Erythroblast (primary cell): ENCODE measurements at regions not wholly inside any gene's neighbourhood (a gene's known extent, or its start where the extent isn't known, plus 50 kb on each side); places are given as distances from the start of the nearest gene placed in this dataset.
"Not testable (repeated sequence)": the region's sequence is repeated elsewhere in the genome, so short reads cannot be mapped to it uniquely, and the experiment has no call there.

Experiments
- DNase-seq, 2 experiments: peaks; one replicate each; lab custom pipeline; 2025; lab: John Stamatoyannopoulos, UW
- GATA1 ChIP-seq: IDR thresholded peaks from 2 replicates; pipeline ENCODE4 v1.6.1; 2011; ENCODE audit warnings: low read depth, mild to moderate bottlenecking, control low read depth, low read length, moderate library complexity
- POLR2A ChIP-seq: IDR thresholded peaks from 2 replicates; pipeline ENCODE4 v1.6.1; 2011; ENCODE audit warnings: mild to moderate bottlenecking, low read length

DNA sequence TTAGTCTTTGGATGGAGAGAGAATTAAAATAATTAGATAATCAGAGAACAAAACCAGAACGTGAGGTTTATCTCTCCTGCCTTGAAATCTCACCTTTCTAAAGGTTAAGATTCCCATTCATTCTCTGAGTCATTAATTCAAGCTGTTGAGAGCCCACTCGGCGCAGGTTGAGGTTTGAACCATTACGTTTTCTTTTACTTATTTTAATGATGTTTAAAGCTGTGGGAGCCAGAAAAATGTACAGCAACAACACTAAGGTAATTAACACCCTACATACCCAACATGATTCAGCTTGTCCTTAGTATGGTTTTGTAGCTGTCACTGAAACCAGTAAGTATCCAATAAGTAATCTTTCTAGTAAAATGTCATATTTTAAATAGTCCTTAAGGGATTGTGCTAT, 153.0 kb upstream of the ANK3 start:
- DNase-seq, result no peak
- TF ChIP-seq POLR2A, result no peak
- TF ChIP-seq GATA1, result no peak

DNA sequence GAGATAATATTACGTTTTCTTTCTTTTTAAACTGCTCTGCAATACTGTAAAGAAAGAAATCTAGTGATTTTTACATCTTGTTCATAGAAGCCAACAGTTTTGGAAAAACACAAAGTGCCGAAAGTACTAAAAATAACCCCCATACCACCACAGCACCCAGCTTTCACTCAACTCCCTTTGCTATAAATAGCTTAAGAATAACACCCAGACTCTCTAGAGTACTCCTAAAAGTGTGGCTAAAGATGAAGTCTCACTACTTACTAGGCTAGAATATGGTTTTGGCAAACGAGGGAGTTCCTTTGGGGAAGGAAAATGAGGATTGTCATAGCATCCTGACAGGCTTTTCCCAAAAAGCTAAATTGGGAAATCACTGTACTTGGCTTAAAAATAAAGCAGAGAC, 151.8 kb upstream of the ANK3 start:
- DNase-seq, result no peak

DNA sequence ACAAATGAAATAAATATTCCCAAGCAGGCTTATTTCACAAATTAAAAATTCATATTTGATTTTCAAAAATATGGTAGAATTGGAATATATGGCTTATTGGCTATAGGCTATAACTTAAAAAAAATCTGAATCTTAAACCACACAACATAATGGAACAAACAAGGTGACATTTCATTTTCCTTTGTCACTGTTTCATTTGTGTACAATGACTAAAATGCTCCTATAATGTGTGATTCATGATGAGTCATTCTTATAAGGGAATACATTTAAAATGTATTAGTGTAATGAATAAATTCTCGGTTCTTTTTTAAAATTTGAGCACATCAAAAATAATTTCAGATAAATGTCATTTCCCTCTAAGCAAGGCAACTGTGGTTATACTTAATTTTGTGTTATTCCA, 148.0 kb upstream of the ANK3 start:
- TF ChIP-seq GATA1, result no peak
- no peak for TF ChIP-seq POLR2A
- no peak for DNase-seq

More for the DNA sequence above, 151.8 kb upstream of the ANK3 start:
- TF ChIP-seq GATA1, result no peak
- no peak for TF ChIP-seq POLR2A

DNA sequence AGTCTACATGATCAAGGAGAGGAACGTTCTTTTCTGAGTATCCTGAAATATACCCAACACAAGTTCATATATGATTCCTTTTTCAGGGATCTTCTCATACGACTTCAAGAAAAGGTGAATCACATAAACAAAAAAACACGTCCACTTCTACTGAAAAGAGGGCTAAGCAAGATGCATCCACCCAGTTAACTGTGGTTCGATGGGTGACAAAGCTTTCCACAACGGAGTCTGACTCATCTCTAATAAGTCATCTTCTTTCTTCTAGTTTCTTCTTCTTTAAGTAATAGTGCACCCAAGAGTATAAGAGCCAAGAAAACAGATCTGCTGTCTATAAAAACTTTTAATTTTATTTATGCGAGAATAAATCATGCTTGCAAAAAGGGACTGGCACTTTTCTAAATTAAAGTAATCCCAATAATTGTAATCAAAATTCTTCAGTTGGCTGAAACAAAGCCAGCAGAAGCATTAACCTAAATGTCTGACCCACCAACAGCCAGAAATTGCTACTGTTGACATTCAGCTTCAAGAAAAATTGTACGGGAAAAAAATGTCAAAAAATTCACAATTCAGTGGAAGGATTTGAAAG, 146.9 kb upstream of the ANK3 start:
- TF ChIP-seq POLR2A (no peak), GATA1 (no peak)
- DNase-seq, result no peak

DNA sequence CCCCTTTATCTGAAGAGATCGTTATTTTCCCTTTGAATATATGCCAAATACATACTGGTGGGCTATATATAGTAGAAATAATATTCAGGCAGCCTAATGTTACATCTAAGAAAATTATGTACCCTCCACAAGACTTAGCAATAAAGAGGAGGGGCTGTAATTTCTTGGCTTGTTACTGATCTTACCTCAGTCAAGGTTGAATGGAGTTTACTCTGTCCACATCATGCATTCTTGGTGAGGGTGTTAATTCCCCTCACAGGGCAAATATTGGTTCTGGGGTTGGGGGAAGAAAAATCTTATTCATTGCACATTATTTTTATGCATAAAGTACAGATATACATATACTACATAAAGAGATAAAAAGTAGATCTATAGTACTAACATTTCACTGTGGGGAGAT, 145.8 kb upstream of the ANK3 start:
- no peak for TF ChIP-seq POLR2A
- no peak for DNase-seq

DNA sequence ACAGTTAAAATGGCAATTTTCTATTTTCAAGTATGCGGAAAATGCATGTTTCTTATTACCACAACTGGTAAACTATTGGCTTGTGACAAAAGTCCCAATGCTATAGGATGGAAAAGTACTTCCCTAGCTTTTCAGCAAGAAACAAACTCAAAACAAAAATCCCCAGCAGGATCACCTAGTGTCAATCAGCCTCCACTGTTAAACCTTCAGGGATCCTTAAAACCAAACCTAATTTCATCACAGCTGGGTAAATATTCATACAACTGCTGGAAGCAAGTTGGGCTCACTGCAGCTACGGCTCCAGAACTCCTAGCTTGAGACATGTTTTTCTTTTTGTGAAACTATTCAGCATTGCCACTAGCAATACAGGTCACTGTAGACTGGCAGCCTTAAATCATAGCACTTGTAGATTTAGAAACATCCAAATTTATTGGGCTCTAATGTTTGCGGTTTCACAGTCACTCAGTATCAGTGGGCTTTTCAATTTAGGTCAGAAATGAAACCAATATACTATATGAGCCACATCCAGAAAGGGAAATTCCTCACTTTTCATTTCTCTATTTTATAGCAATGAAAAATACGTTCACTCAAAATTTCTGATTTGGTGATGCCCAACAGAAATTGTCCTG, 145.2 kb upstream of the ANK3 start:
- DNase-seq, result no peak
- TF ChIP-seq POLR2A, result no peak
- no peak for TF ChIP-seq GATA1

DNA sequence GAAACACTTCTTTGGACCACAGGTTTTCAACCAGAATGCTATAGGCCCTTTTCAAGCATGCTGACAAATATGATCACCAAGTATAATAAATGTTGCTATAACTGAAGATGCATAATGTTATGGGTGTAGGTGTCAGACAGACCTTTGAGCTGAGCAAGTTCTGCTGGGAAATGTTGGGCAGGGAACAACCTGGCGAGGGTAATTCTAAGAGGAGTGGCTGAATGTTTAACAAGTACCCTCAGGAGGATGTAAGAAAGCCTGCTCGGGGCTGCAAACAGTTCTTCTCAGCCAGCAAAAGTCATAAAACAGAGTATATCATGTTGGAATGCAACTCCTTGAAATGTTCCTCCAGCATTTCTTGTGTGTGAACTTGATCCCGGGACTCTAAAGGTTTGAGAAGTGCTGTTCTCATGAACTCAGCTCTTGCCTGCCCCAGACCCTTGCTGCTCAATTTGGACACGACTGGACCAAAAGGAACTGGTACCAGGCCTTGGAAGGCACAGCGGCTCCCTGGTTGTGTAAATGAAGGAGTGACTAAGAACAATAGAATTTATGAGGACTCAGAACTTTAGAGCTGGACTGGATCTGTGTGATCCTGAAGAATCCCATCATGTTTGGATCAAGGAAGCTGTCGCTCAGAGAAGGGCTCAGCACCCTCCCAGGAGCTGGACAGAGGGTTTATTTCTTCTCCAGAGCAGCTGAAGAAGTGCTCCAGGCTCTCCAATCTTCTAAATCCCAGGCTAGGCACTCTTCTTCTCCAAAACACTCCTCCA, 143.2 kb upstream of the ANK3 start:
- TF ChIP-seq POLR2A (no peak), GATA1 (no peak)

DNA sequence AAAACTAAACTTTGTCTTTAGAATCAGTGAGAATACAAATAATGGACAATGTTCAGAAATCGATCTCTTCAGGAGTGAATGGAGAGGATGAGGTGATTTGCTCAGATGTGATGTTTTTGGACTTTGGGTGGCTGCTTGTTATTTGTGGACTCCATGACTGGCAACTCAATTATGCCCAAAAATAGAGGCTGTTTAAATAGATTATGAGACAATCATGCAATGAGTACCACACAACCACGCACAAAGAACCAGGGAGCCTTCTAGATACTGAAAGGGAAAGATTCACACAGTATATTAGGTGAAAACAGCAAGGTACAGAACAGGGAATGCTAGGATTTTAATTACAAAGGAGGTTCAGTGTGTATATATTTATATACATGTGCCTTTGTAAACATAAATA, 141.3 kb upstream of the ANK3 start:
- TF ChIP-seq GATA1, result no peak
- TF ChIP-seq POLR2A, result no peak
- no peak for DNase-seq

More for the DNA sequence above, 143.2 kb upstream of the ANK3 start:
- DNase-seq, result no peak

DNA sequence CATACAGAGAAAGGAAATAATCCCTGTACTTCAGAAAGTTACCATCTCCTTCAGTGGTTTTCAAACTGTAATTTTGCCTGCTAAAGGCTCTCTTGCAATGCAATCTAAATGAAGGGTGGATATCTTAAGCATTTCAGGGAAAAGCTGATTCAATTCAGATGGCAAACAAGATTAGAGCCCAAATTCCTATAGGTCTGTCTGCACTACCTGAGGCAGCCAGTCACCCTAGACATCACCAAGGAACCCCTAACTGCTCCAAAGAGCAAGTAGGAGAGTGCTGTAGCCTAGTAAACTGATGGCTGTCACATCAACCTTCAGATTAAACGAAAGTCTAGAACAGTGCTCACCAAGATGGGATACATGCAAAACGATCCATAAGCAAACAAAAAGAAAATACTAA, 138.0 kb upstream of the ANK3 start:
- no peak for DNase-seq
- no peak for TF ChIP-seq POLR2A
- no peak for TF ChIP-seq GATA1

DNA sequence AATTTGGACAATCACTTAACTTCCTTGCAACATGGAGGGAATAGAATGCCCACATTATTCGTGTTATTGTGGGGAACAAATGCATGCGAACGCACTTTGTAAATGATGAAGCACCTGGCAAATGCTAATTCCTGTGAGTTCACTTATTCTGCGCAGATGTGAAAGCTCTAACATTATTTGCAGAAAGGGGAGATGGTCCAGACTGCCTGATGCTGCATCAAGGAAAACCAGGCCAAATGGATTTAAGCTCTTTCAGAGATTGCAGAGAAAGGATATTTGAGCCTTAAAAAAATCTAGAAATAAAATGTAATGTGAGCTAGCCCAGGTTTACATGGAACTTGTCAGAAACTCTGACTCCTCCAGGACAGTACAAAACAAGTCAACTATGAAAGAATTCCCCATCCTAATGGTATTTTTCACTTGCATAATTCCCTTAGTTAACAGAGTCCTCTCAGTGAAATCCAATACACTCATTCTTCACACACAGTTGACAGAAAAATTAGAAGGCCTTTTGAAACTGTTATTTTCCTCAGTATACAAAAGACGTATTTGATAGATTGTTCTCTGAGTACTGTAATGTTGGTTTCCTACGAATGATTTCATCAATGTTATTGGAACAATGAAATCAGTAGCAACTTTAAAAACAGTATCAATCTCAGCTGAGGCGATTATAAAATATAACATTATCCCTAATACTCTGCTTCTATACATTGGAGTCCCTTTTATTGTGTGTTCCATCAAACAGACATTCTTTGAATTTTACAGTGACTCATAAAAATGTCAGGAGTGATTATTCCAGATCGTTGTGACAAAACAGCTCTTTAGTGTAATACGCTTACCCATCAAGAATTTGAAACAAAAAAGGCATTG, 136.3 kb upstream of the ANK3 start:
- TF ChIP-seq POLR2A, result no peak
- no peak for TF ChIP-seq GATA1
- DNase-seq, result no peak

DNA sequence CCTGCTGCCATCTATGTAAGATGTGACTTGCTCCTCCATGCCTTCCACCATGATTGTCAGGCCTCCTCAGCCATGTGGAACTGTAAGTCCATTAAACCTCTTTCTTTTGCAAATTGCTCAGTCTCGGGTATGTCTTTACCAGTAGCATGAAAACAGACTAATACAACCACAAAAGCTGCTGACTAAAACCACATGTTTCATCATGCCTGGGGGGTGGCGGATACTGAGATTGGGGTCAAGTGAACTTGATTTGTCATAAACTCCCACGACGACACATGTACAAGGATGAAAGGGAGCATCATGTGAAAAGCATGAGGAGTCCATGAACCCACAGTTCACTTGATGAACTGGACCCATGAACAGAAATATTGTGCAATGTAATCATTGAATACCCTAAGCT, 134.9 kb upstream of the ANK3 start:
- DNase-seq, result no peak
- TF ChIP-seq GATA1 (no peak), POLR2A (no peak)

DNA sequence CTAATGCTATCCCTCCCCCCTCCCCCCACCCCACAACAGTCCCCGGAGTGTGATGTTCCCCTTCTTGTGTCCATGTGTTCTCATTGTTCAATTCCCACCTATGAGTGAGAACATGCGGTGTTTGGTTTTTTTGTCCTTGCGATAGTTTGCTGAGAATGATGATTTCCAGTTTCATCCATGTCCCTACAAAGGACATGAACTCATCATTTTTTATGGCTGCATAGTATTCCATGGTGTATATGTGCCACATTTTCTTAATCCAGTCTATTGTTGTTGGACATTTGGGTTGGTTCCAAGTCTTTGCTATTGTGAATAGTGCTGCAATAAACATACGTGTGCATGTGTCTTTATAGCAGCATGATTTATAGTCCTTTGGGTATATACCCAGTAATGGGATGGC, 133.7 kb upstream of the ANK3 start:
- DNase-seq, result not testable (repeated sequence)

DNA sequence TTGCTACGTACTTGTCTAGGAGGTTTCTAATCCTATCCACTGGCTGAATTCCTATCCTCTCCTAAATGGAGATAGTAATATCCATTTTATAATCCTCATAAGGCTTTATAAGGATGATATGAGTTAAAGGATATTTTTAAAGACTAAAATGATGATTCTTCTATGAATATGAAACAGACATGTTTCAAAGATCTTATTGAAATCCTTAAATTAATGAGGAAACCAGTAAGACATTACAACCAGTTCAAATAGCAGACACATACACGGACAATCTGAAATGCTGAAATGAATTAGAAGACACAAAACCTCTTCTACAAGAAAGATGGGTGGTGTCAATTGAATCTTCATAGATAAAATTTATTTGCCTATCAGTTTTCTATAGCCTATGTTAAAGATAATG, 132.9 kb upstream of the ANK3 start:
- DNase-seq, result no peak
- TF ChIP-seq POLR2A, result no peak
- no peak for TF ChIP-seq GATA1

DNA sequence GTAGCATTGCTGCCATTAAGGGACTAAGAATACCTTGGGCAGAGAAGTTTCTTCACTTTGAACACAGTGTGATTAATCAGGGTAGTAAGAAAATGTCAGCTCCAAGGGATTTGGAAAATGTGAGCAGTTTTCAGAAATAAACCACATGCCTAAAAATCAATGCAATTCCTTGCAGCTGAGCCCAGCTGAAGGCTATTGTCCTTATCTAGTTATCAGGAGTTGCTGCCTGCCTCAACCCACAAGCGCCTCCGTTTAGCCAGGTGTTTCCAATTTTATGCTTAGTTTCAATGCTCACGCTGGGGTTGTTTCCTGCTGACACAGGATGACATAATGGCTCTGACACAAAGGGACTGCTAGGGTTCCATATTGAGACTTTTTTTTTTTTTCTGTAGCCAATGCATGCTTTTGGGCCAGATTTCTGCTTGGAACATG, 132.3 kb upstream of the ANK3 start:
- DNase-seq, result no peak
- TF ChIP-seq POLR2A (no peak), GATA1 (no peak)
